MCF 10A (cell line): ENCODE measurements at regions not wholly inside any gene's neighbourhood (a gene's known extent, or its start where the extent isn't known, plus 50 kb on each side); places are given as distances from the start of the nearest gene placed in this dataset.

Experiments
- BruUV-seq: library from RNA; stranded (reverse); fragments of 400-500 nt; replicated peaks from 2 replicates; lab custom pipeline; 2021; lab: Mats Ljungman, UMichigan
- CTCF ChIA-PET: fragments of 300-600 bp; sonication (Branson Sonifier 250); formaldehyde crosslinking; extraction: SDS; loops from one replicate; lab custom pipeline; 2021; ENCODE audit warnings: antibody characterized with exemption, inconsistent platforms; lab: Yijun Ruan, JAX
- POLR2A ChIA-PET: fragments of 300-600, 350-650 bp; sonication (Branson Sonifier 250); formaldehyde crosslinking; extraction: SDS; loops from one replicate; lab custom pipeline; 2020; ENCODE audit warnings: antibody characterized with exemption, inconsistent platforms; lab: Yijun Ruan, JAX
- DNase-seq: peaks from one replicate; pipeline ENCODE4 v3.0.0-alpha.2; 2018; ENCODE audit not compliant: unreplicated experiment
- H3K27ac Mint-ChIP-seq: one replicate; pipeline ENCODE4 v1.8.0; 2022; ENCODE audit warnings: mild to moderate bottlenecking, low read depth, mixed read lengths; ENCODE audit not compliant: unreplicated experiment
- H3K27me3 Mint-ChIP-seq: one replicate; pipeline ENCODE4 v1.8.0; 2022; ENCODE audit warnings: mixed read lengths; ENCODE audit not compliant: insufficient read depth, unreplicated experiment
- H3K36me3 Mint-ChIP-seq: one replicate; pipeline ENCODE4 v1.8.0; 2022; ENCODE audit warnings: mild to moderate bottlenecking, moderate library complexity, mixed read lengths; ENCODE audit not compliant: insufficient read depth, unreplicated experiment
- H3K4me1 Mint-ChIP-seq: one replicate; pipeline ENCODE4 v1.8.0; 2022; ENCODE audit warnings: mixed read lengths; ENCODE audit not compliant: insufficient read depth, unreplicated experiment
- H3K4me3 Mint-ChIP-seq: one replicate; pipeline ENCODE4 v1.8.0; 2022; ENCODE audit warnings: mild to moderate bottlenecking, moderate library complexity, mixed read lengths; ENCODE audit not compliant: unreplicated experiment
- H3K9me3 Mint-ChIP-seq: one replicate; pipeline ENCODE4 v1.8.0; 2022; ENCODE audit warnings: mixed read lengths; ENCODE audit not compliant: unreplicated experiment
- intact Hi-C: fragments of 100-400 bp; cut with micrococcal nuclease; formaldehyde crosslinking; loops from 2 replicates; pipeline ENCODE4 v1.14.1; 2022
- TF ChIP-seq, protein P1 (sequence below): fragments of 200-600 bp; IDR thresholded peaks from one replicate; pipeline ENCODE4 v1.8.0; 2022; ENCODE audit warnings: antibody characterized with exemption, mild to moderate bottlenecking; ENCODE audit not compliant: unreplicated experiment

DNA sequence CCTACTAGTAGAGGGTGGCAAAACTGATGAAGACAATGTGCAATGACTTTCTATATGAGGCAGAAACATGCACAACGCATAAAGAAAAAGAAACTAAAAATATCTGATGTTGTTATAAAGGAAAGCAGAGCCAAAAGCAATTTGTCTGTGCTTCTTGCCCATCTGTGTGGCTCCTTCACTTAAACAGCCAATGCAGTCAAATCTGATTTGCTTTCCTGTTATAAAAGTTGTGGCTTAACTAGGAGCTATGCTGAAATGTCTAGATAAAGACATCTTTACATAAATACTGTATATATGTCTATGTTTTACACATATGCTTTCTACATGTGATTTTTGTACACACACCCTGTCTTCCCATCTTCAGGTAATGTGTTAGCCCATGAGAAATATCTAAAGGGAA is 508.2 kb downstream of the CETN3 start:
- Mint-ChIP-seq H3K9me3 (no peaks in the 10 kb centered on the region), H3K36me3 (no peaks in the 10 kb centered on the region), H3K27ac (no peak overlapping the region), H3K27me3 (no peaks in the 10 kb centered on the region), H3K4me1 (no peaks in the 10 kb centered on the region), H3K4me3 (no peak overlapping the region)
- DNase-seq = no peak
- no TSS peak for BruUV-seq
- intact Hi-C loops = no loop called here
- ChIA-PET CTCF (no interaction called here), POLR2A (no interaction called here)
- TF ChIP-seq, protein P1, sequence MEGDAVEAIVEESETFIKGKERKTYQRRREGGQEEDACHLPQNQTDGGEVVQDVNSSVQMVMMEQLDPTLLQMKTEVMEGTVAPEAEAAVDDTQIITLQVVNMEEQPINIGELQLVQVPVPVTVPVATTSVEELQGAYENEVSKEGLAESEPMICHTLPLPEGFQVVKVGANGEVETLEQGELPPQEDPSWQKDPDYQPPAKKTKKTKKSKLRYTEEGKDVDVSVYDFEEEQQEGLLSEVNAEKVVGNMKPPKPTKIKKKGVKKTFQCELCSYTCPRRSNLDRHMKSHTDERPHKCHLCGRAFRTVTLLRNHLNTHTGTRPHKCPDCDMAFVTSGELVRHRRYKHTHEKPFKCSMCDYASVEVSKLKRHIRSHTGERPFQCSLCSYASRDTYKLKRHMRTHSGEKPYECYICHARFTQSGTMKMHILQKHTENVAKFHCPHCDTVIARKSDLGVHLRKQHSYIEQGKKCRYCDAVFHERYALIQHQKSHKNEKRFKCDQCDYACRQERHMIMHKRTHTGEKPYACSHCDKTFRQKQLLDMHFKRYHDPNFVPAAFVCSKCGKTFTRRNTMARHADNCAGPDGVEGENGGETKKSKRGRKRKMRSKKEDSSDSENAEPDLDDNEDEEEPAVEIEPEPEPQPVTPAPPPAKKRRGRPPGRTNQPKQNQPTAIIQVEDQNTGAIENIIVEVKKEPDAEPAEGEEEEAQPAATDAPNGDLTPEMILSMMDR = no peak

GRCh38 chr5:89900346-89900745 is 509.2 kb downstream of the CETN3 start:
- Mint-ChIP-seq H3K36me3 (peaks cover under 1% of the 10 kb centered on the region), H3K27ac (no peak overlapping the region), H3K27me3 (no peaks in the 10 kb centered on the region), H3K4me3 (no peak overlapping the region), H3K9me3 (peaks cover 2% of the 10 kb centered on the region), H3K4me1 (no peaks in the 10 kb centered on the region)
- DNase-seq = no peak
- no TSS peak for BruUV-seq
- CTCF ChIA-PET = no interaction called here
- POLR2A ChIA-PET = no interaction called here
- intact Hi-C loops = no loop called here
- TF ChIP-seq, protein P1 = no peak

GRCh38 chr5:89899559-89899958 is 510.0 kb downstream of the CETN3 start:
- CTCF ChIA-PET = no interaction called here
- H3K27ac Mint-ChIP-seq = no peak overlapping the region
- no peak for DNase-seq
- intact Hi-C loops = no loop called here
- no TSS peak for BruUV-seq
- H3K4me1 Mint-ChIP-seq = no peaks in the 10 kb centered on the region
- H3K36me3 Mint-ChIP-seq = peaks cover 6% of the 10 kb centered on the region
- POLR2A ChIA-PET = no interaction called here
- no peaks in the 10 kb centered on the region for H3K27me3 Mint-ChIP-seq
- peaks cover 9% of the 10 kb centered on the region for H3K9me3 Mint-ChIP-seq
- no peak overlapping the region for H3K4me3 Mint-ChIP-seq
- TF ChIP-seq, protein P1 = no peak

- DNase-seq = no peak
- ChIA-PET POLR2A (no interaction called here), CTCF (no interaction called here)
- H3K27me3 Mint-ChIP-seq = no peaks in the 10 kb centered on the region
- TF ChIP-seq, protein P1 = no peak
- H3K4me3 Mint-ChIP-seq = no peak overlapping the region
- H3K4me1 Mint-ChIP-seq = no peaks in the 10 kb centered on the region
- no peak overlapping the region for H3K27ac Mint-ChIP-seq
- no TSS peak for BruUV-seq
- H3K36me3 Mint-ChIP-seq = peaks cover 6% of the 10 kb centered on the region
- intact Hi-C loops = no loop called here
- H3K9me3 Mint-ChIP-seq = peaks cover 28% of the 10 kb centered on the region
Observed at GRCh38 chr5:89893546-89893945, 516.0 kb downstream of the CETN3 start.
